ENCODE measurements at regions not wholly inside any gene's neighbourhood (a gene's known extent, or its start where the extent isn't known, plus 50 kb on each side); places are given as distances from the start of the nearest gene placed in this dataset.

GRCh38 chr3:27779176-27779575 lies 57.1 kb upstream of the EOMES start:
- no peak for DNase-seq
- no peaks in the 10 kb centered on the region for H3K9me3 ChIP-seq
- H3K4me1 ChIP-seq = no peaks in the 10 kb centered on the region
- H3K36me3 ChIP-seq = no peaks in the 10 kb centered on the region
- 76 to 88% (median 87%) methylated on average over 2 of the region's 2 CpGs for WGBS, 5 donors
- no peak overlapping the region for H3K4me3 ChIP-seq
- TF ChIP-seq POLR2AphosphoS5 (IDR thresholded peaks at IDR 0.05) (no peak), POLR2A (IDR thresholded peaks at IDR 0.05) (no peak), CTCF (IDR thresholded peaks at IDR 0.05 in 8 of 11, conservative IDR thresholded peaks at IDR 0.05 in 3 of 11) (no peak)
- H3K27ac ChIP-seq = no peak overlapping the region
- peaks cover 0 to 8% (median 0%) of the 10 kb centered on the region in 7 donors for H3K27me3 ChIP-seq (replicated peaks in 1 of 7)
- intact Hi-C loops (cut with DNase I; ENCODE audit: low total_unique reads) = no loop called here

GRCh38 chr3:27789420-27789819 lies 67.3 kb upstream of the EOMES start:
- intact Hi-C loops (cut with DNase I; ENCODE audit: low total_unique reads) = no loop called here

GRCh38 chr3:27791956-27792355 lies 69.8 kb upstream of the EOMES start:
- DNase-seq = no peak
- H3K4me1 ChIP-seq = no peaks in the 10 kb centered on the region
- H3K9me3 ChIP-seq = no peaks in the 10 kb centered on the region
- no peaks in the 10 kb centered on the region for H3K36me3 ChIP-seq
- TF ChIP-seq CTCF (IDR thresholded peaks at IDR 0.05 in 8 of 11, conservative IDR thresholded peaks at IDR 0.05 in 3 of 11) (no peak), POLR2AphosphoS5 (IDR thresholded peaks at IDR 0.05) (no peak), POLR2A (IDR thresholded peaks at IDR 0.05) (no peak)
- no peaks in the 10 kb centered on the region for H3K27me3 ChIP-seq (replicated peaks in 1 of 7)
- intact Hi-C loops (cut with DNase I; ENCODE audit: low total_unique reads) = no loop called here
- H3K4me3 ChIP-seq = no peak overlapping the region
- WGBS, 5 donors = 79 to 95% (median 91%) methylated on average over 2 of the region's 2 CpGs; no CpG with 5 or more reads in 1 of the 5 donors
- H3K27ac ChIP-seq = no peak overlapping the region

More at GRCh38 chr3:27789420-27789819, 67.3 kb upstream of the EOMES start:
- Histone ChIP-seq H3K9me3 (no peaks in the 10 kb centered on the region), H3K4me3 (no peak overlapping the region), H3K27me3 (replicated peaks in 1 of 7) (no peaks in the 10 kb centered on the region), H3K36me3 (no peaks in the 10 kb centered on the region), H3K27ac (no peak overlapping the region), H3K4me1 (no peaks in the 10 kb centered on the region)
- DNase-seq = no peak
- 92 to 98% (median 96%) methylated on average over 2 of the region's 2 CpGs for WGBS, 5 donors
- TF ChIP-seq POLR2A (IDR thresholded peaks at IDR 0.05) (no peak), CTCF (IDR thresholded peaks at IDR 0.05 in 8 of 11, conservative IDR thresholded peaks at IDR 0.05 in 3 of 11) (no peak), POLR2AphosphoS5 (IDR thresholded peaks at IDR 0.05) (no peak)

DNA sequence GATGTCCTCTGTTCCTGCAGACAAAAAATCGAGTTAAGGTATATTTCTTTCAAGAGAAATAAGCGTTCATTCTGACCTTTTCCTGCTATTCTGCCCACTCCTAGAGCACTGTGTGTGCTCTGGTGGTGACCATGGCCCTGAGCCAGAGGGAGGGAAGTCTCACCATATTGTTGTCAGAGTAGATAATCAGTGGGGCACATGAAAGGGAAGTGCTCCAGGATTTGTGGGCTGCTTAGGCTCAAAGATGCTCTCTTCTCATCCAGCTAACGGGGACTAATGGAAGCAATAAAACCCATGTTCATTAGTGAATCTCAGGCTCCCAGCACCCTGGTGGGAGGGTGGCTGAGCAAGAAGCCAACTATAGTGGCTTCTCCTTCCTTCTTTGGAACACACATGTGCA lies 70.7 kb upstream of the EOMES start:
- Histone ChIP-seq H3K36me3 (no peaks in the 10 kb centered on the region), H3K27me3 (replicated peaks in 1 of 7) (no peaks in the 10 kb centered on the region), H3K27ac (no peak overlapping the region), H3K9me3 (no peaks in the 10 kb centered on the region), H3K4me3 (no peak overlapping the region), H3K4me1 (no peaks in the 10 kb centered on the region)
- no peak for DNase-seq
- TF ChIP-seq POLR2A (IDR thresholded peaks at IDR 0.05) (no peak), POLR2AphosphoS5 (IDR thresholded peaks at IDR 0.05) (no peak)
- intact Hi-C loops (cut with DNase I; ENCODE audit: low total_unique reads) = no loop called here
- WGBS, 5 donors = 37 to 76% (median 72%) methylated on average over 3 of the region's 3 CpGs

GRCh38 chr3:27794211-27794610 lies 72.1 kb upstream of the EOMES start:
- 90 to 95% (median 95%) methylated on average over 4 of the region's 4 CpGs for WGBS, 5 donors
- H3K27ac ChIP-seq = no peak overlapping the region
- no peaks in the 10 kb centered on the region for H3K9me3 ChIP-seq
- H3K27me3 ChIP-seq (replicated peaks in 1 of 7) = no peaks in the 10 kb centered on the region
- intact Hi-C loops (cut with DNase I; ENCODE audit: low total_unique reads) = no loop called here
- TF ChIP-seq POLR2A (IDR thresholded peaks at IDR 0.05) (no peak), POLR2AphosphoS5 (IDR thresholded peaks at IDR 0.05) (no peak), CTCF (IDR thresholded peaks at IDR 0.05 in 8 of 11, conservative IDR thresholded peaks at IDR 0.05 in 3 of 11) (no peak)
- DNase-seq = no peak
- no peaks in the 10 kb centered on the region for H3K4me1 ChIP-seq
- no peaks in the 10 kb centered on the region for H3K36me3 ChIP-seq
- no peak overlapping the region for H3K4me3 ChIP-seq
